Naive thymus-derived CD8-positive, alpha-beta T cell (primary cell): ENCODE measurements at regions not wholly inside any gene's neighbourhood (a gene's known extent, or its start where the extent isn't known, plus 50 kb on each side); places are given as distances from the start of the nearest gene placed in this dataset.

Experiments used
- ATAC-seq, 2 donors: fragments of 150-1000 bp; cut with Tn5 transposase in 1 of 2; sonication (Bioruptor Pico), chemical (Tn5 transposase) in 1 of 2; 1 replicate in 1 of 2; 2 replicates in 1 of 2; pipeline ENCODE4 v1.10.0; 2021; ENCODE audit warnings: mild to moderate bottlenecking in 2 of 2, moderate library complexity in 2 of 2
- POLR2A ChIA-PET: fragments of 350-600 bp; sonication (Branson Sonifier 250); formaldehyde crosslinking; loops from one replicate; lab custom pipeline; 2021; ENCODE audit warnings: antibody characterized with exemption; lab: Charles Lee
- DNase-seq, 10 donors: peaks; one replicate each; pipeline versions ENCODE4 v3.0.0 to v3.0.0-alpha.2; 2020 to 2022
- H3K27ac Mint-ChIP-seq, 10 donors: one replicate each; pipeline ENCODE4 v1.8.0; 2020 to 2022; ENCODE audit warnings: mild to moderate bottlenecking in 10 of 10, mixed read lengths in 10 of 10, moderate library complexity in 4 of 10, inconsistent platforms in 1 of 10
- H3K27me3 Mint-ChIP-seq, 5 donors: one replicate each; pipeline ENCODE4 v1.8.0; 2021 to 2022; ENCODE audit warnings: mixed read lengths in 5 of 5
- H3K36me3 Mint-ChIP-seq, 3 donors: one replicate each; pipeline ENCODE4 v1.8.0; 2020 to 2022; ENCODE audit warnings: mixed read lengths in 3 of 3, mild to moderate bottlenecking in 2 of 3, inconsistent platforms in 1 of 3
- H3K4me1 Mint-ChIP-seq, 4 donors: one replicate each; pipeline ENCODE4 v1.8.0; 2021 to 2022; ENCODE audit warnings: mixed read lengths in 4 of 4
- H3K4me3 Mint-ChIP-seq, 10 donors: one replicate each; pipeline ENCODE4 v1.8.0; 2020 to 2022; ENCODE audit warnings: mild to moderate bottlenecking in 10 of 10, mixed read lengths in 10 of 10, moderate library complexity in 6 of 10, inconsistent platforms in 1 of 10
- H3K9me3 Mint-ChIP-seq, 9 donors: one replicate each; pipeline ENCODE4 v1.8.0; 2020 to 2022; ENCODE audit warnings: mixed read lengths in 9 of 9, mild to moderate bottlenecking in 3 of 9, inconsistent platforms in 1 of 9, moderate library complexity in 1 of 9

DNA sequence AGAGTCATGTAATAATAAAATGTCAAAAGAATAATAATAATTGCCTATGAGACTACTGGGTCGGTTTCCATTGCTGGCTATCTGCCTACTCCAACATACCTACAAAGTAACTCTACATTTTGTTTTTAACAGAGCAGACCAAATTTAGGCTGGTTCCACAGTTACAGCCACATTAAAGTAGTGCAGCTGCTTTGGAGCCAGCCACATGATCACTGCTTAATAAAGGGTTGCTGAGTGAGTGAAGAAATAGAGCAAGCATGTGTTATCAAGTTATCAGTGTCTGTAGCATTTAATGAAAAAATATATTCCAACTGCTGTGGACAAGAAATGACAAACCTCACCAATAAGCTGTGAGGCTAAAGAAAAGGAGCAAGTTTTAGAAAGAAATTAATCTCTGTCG is 782.3 kb downstream of the PCDH18 start:
- no peak overlapping the region for H3K4me3 Mint-ChIP-seq
- POLR2A ChIA-PET = no interaction called here
- DNase-seq (no peak), ATAC-seq (no peak)
- peaks cover 0 to 4% (median 0%) of the 10 kb centered on the region in 9 donors for H3K9me3 Mint-ChIP-seq
- no peaks in the 10 kb centered on the region for H3K4me1 Mint-ChIP-seq
- H3K27ac Mint-ChIP-seq = no peak overlapping the region
- H3K27me3 Mint-ChIP-seq = no peaks in the 10 kb centered on the region
- H3K36me3 Mint-ChIP-seq = no peaks in the 10 kb centered on the region

DNA sequence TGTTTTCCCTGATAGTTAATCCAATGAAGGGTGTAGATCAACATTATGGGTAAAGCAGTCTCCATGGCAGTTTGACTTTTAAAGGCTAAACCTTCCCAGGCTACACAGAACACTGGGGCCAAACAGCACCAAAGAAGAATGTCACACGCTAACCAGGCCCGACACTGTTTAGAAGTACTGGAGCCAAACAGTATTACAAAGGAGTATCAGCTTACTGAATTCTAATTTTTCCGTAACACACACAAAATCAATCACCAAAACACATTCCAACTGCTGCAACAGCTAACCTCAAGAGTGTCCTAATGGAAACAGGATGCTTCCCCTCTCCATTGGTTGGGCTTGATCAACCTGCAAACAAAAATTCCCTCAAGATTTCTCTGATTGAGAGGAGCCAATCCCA is 783.5 kb downstream of the PCDH18 start:
- POLR2A ChIA-PET = no interaction called here
- ATAC-seq = no peak
- Mint-ChIP-seq H3K9me3 (peaks cover 0 to 5% (median 1%) of the 10 kb centered on the region in 9 donors), H3K4me3 (no peak overlapping the region), H3K4me1 (no peaks in the 10 kb centered on the region), H3K27me3 (no peaks in the 10 kb centered on the region), H3K27ac (no peak overlapping the region), H3K36me3 (no peaks in the 10 kb centered on the region)
- DNase-seq = no peak

DNA sequence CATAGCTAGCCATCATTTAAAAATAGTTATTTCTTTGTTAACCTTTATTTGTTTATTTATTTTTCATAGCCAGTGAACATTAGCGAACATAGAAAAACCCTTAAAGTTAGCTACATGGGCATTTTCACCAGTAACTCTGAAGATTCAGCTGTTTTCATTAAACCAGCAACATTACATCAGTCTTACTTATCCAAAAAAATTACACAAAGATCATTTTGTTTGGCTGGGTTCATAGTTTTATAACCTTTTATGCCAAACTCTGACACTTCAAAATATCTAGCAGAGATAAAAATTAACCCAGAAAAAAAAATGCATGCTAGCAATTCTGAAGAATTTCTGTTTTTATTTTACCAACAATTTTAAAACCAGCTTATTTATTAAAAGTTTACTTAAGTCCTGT is 784.1 kb downstream of the PCDH18 start:
- H3K4me3 Mint-ChIP-seq = no peak overlapping the region
- DNase-seq (no peak), ATAC-seq (no peak)
- POLR2A ChIA-PET = no interaction called here
- H3K27me3 Mint-ChIP-seq = no peaks in the 10 kb centered on the region
- H3K27ac Mint-ChIP-seq = no peak overlapping the region
- no peaks in the 10 kb centered on the region for H3K4me1 Mint-ChIP-seq
- no peaks in the 10 kb centered on the region for H3K36me3 Mint-ChIP-seq
- H3K9me3 Mint-ChIP-seq = peaks cover 0 to 11% (median 2%) of the 10 kb centered on the region in 9 donors

DNA sequence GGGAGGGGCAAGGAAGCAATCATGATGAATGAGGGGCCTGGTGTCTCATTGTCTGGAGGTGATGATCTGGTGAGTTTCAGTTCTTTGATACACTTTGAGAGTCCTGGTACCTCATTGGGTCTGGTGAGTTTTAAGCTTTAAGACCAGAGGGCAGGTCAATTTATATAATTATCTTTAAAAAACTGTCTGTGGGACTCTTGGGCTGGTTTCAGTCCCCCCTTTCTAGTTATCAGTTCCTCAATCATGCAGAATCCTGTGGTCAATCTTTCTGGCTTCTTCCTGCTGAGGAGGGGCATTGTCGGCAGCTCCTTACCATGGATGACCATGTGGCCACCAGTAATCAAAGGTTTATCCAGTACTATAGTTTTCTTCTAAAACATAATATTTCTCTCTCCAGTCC is 789.1 kb downstream of the PCDH18 start:
- DNase-seq (no peak), ATAC-seq (no peak)
- no peaks in the 10 kb centered on the region for H3K36me3 Mint-ChIP-seq
- no peaks in the 10 kb centered on the region for H3K27me3 Mint-ChIP-seq
- H3K27ac Mint-ChIP-seq = no peak overlapping the region
- POLR2A ChIA-PET = no interaction called here
- no peak overlapping the region for H3K4me3 Mint-ChIP-seq
- peaks cover 0 to 18% (median 4%) of the 10 kb centered on the region in 9 donors for H3K9me3 Mint-ChIP-seq
- no peaks in the 10 kb centered on the region for H3K4me1 Mint-ChIP-seq

DNA sequence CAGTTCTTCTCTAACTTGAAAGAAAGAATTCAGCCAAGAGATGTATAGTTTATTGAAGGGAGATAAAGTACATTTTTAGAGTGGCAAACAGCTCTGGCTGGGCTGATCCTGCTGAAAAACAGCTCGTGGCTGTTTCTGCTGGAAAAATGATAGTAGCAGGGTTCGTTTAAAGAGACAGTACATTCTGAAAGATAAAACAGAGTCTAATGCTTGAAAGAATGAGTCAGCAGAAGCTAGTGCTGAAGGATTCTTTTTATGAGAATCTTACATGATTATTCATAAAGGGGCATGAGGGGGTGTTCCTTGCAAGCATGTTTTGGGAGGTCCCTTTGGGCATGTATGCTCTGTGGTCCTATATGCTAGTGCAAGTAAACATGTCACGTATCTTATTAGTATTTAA is 790.0 kb downstream of the PCDH18 start:
- Mint-ChIP-seq H3K27ac (no peak overlapping the region), H3K4me3 (no peak overlapping the region), H3K9me3 (peaks cover 0 to 18% (median 4%) of the 10 kb centered on the region in 9 donors), H3K4me1 (no peaks in the 10 kb centered on the region), H3K27me3 (no peaks in the 10 kb centered on the region), H3K36me3 (no peaks in the 10 kb centered on the region)
- ATAC-seq (no peak), DNase-seq (no peak)
- POLR2A ChIA-PET = no interaction called here

DNA sequence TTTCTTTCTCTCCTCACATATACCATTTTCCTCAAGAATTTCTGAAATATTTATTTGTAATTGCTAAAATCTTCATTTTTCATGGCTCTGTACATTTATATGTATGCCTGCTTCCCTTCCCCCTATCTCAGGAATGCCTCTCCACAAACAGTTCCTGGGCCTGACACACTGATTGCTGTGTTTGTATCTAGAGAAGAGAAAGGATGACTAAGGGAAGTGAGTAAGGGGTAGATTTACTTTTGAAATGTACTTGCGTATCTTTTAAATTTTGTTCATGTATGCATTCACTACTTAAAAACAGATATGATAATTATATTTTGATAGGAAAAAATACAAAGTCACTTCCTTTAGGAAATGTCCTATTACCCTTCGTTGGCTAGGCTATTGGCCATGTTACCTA is 790.8 kb downstream of the PCDH18 start:
- ATAC-seq (no peak), DNase-seq (no peak)
- H3K4me1 Mint-ChIP-seq = no peaks in the 10 kb centered on the region
- H3K27ac Mint-ChIP-seq = no peak overlapping the region
- H3K27me3 Mint-ChIP-seq = no peaks in the 10 kb centered on the region
- POLR2A ChIA-PET = no interaction called here
- no peaks in the 10 kb centered on the region for H3K36me3 Mint-ChIP-seq
- H3K4me3 Mint-ChIP-seq = no peak overlapping the region
- H3K9me3 Mint-ChIP-seq = peaks cover 0 to 18% (median 4%) of the 10 kb centered on the region in 9 donors

DNA sequence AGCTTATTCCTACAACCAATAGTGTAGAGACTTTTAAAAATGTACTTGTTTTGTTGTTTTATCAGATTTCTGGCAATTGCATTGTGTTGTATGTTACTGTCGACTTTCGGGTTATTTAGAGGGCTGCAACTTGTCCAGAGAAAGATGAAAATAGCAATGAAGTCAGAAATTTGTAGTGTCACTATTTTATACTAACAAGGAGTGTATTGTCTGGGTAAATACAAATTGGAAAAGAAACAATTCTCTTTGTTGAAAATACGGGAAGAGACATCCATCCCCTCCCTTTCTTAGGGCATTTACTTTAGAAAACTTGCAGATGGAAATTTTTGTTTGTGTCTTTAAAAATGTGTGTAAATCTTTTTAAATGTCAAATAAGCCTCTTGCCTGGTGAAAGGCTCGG is 792.0 kb downstream of the PCDH18 start:
- Mint-ChIP-seq H3K27ac (no peak overlapping the region), H3K4me1 (no peaks in the 10 kb centered on the region), H3K27me3 (no peaks in the 10 kb centered on the region), H3K4me3 (no peak overlapping the region), H3K36me3 (no peaks in the 10 kb centered on the region), H3K9me3 (peaks cover 0 to 18% (median 4%) of the 10 kb centered on the region in 9 donors)
- no peak for DNase-seq
- POLR2A ChIA-PET = no interaction called here
- ATAC-seq = no peak

DNA sequence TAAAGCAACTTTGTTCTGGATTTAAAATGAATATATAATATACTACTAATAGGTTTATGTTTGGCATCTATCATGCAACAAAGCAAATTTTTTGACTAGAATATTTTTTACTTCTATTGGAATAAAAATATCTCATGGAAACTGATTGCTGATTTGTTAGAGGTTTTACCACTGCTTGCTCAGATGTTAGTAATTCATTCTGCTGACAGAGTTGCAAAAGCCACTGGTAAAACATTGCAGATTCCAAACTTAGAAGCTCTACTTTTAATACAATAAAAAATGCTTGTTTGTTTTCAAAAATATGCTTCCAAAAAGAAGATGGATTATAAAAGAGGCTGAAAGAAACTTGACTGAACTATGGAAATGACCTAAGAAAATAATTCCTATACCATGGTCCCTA is 795.2 kb downstream of the PCDH18 start:
- H3K27me3 Mint-ChIP-seq = no peaks in the 10 kb centered on the region
- no peak for DNase-seq
- H3K4me3 Mint-ChIP-seq = no peak overlapping the region
- no peaks in the 10 kb centered on the region for H3K4me1 Mint-ChIP-seq
- no peak for ATAC-seq
- peaks cover 0 to 16% (median 3%) of the 10 kb centered on the region in 9 donors for H3K9me3 Mint-ChIP-seq
- no peaks in the 10 kb centered on the region for H3K36me3 Mint-ChIP-seq
- POLR2A ChIA-PET = no interaction called here
- no peak overlapping the region for H3K27ac Mint-ChIP-seq

DNA sequence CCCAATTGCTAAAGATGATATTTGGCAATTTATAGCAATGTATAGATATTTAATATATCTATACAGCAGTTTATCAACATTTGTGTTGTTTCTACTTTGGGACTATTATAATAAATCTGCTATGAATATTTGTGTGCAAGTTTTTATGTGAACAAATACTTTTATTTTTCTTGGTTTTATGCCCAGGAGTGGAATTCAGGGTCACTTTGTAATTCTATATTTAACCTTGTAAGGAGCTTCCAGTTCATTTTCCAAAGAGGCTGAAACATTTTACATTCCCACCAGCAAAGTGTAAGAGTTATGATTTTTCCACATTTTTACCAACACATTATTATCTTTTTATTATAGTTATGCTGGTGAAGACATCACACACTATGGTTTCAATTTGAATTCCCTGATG is 801.3 kb downstream of the PCDH18 start:
- ATAC-seq (no peak), DNase-seq (no peak)
- H3K27me3 Mint-ChIP-seq = no peaks in the 10 kb centered on the region
- H3K36me3 Mint-ChIP-seq = no peaks in the 10 kb centered on the region
- no peak overlapping the region for H3K27ac Mint-ChIP-seq
- H3K9me3 Mint-ChIP-seq = peaks cover 0 to 19% (median 0%) of the 10 kb centered on the region in 9 donors
- POLR2A ChIA-PET = no interaction called here
- no peak overlapping the region for H3K4me3 Mint-ChIP-seq
- H3K4me1 Mint-ChIP-seq = no peaks in the 10 kb centered on the region

DNA sequence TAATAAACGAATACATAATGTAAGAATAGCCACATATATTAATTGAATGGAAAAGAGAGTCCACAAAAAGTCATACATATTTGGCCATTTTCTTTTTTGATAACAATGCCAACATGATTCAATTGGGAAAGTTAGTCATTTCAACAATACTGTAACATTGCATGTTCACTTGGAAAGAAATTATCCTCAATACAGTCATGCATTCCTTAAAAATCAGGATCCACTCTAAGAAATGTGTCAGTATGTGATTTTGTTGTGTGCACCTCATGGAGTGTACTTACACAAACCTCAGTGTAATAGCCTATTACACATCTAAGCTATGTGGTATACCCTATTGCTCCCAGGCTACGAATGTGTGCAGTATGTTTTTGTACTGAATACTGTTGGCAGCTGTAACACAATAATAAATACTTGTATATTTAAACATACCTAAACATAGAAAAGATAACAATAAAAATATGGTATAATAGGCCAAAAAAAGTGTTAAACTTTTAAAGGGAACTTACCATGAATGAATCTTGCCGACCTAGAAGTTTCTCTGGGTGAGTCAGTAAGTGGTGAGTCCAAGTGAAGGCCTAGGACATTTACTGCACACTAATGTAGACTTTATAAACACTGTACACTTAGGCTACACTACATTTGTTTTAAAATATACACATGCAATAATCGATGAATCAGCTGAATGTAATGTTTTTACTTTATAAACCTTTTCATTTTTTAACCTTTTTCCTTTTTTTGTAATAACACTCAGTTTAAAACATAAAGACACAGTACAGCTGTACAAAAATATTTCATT is 806.8 kb downstream of the PCDH18 start:
- POLR2A ChIA-PET = no interaction called here
- Mint-ChIP-seq H3K4me1 (no peaks in the 10 kb centered on the region), H3K27me3 (no peaks in the 10 kb centered on the region), H3K27ac (no peak overlapping the region), H3K4me3 (no peak overlapping the region), H3K9me3 (peaks cover 0 to 22% (median 3%) of the 10 kb centered on the region in 9 donors), H3K36me3 (peaks cover 0 to 9% (median 0%) of the 10 kb centered on the region in 3 donors)
- no peak for DNase-seq
- no peak for ATAC-seq

DNA sequence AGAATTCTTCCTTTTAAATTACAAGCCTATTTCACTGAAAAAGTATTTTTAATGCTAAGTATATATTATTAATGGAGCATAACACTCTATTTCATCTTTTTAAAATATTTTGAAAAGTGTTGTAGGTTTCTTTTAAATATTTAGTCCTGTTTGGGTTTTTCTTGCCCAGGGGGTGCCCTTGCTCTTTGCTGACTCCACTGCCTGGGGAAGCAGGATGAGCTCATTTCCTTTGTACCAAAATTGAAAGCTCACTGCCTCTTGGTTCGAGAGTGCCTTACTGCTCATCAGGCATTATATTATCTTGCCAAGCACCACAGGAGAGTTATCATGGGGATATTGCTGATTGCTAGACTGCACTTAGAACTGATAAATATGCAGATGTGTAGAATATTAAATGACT is 819.2 kb downstream of the PCDH18 start:
- Mint-ChIP-seq H3K27ac (no peak overlapping the region), H3K27me3 (no peaks in the 10 kb centered on the region), H3K4me3 (no peak overlapping the region), H3K36me3 (no peaks in the 10 kb centered on the region), H3K9me3 (peaks cover 0 to 13% (median 2%) of the 10 kb centered on the region in 9 donors), H3K4me1 (no peaks in the 10 kb centered on the region)
- ATAC-seq (no peak), DNase-seq (no peak)
- POLR2A ChIA-PET = no interaction called here

DNA sequence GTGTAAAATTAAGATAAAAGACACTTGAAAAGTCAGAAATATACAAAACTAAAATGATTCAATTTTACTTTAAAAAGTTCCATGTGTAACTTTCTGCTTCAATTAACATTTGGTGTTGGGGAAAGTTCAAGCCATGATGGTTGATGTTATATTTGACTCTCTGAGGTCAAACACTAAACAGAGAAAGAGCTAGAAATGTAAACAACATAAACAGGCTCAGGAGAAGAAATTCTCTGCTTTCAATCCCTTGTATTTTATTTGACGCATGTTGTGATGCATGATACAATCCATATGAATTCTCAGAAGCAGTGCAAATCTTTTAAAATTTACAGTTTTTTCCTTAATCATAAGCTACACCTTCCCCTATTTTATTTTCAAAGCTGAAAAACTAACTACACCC is 822.4 kb downstream of the PCDH18 start:
- no peaks in the 10 kb centered on the region for H3K27me3 Mint-ChIP-seq
- no peaks in the 10 kb centered on the region for H3K4me1 Mint-ChIP-seq
- peaks cover 0 to 9% (median 0%) of the 10 kb centered on the region in 9 donors for H3K9me3 Mint-ChIP-seq
- ATAC-seq (no peak), DNase-seq (no peak)
- H3K27ac Mint-ChIP-seq = no peak overlapping the region
- POLR2A ChIA-PET = no interaction called here
- H3K36me3 Mint-ChIP-seq = no peaks in the 10 kb centered on the region
- H3K4me3 Mint-ChIP-seq = no peak overlapping the region

DNA sequence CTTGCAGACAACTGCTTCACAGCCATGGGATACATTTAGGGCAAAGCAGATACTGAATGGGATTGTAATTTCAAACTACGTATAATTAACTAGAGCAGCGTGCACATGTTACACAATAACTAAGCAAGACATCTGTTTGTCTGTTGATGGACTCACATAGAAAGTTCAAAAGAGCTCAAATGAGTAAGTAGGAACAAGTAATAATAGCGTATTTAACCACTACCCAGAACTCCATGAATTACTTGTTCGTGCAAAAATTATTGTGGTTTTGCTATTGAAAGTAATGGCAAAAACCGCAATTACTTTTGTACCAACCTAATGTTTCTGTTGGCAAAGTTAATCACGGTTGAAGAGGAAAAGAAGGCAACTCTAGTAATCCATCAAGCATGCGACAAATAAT is 825.4 kb downstream of the PCDH18 start:
- no peaks in the 10 kb centered on the region for H3K4me1 Mint-ChIP-seq
- no peak overlapping the region for H3K4me3 Mint-ChIP-seq
- POLR2A ChIA-PET = no interaction called here
- DNase-seq (no peak), ATAC-seq (no peak)
- no peaks in the 10 kb centered on the region for H3K36me3 Mint-ChIP-seq
- no peak overlapping the region for H3K27ac Mint-ChIP-seq
- H3K27me3 Mint-ChIP-seq = no peaks in the 10 kb centered on the region
- H3K9me3 Mint-ChIP-seq = peaks cover 0 to 6% (median 0%) of the 10 kb centered on the region in 9 donors

DNA sequence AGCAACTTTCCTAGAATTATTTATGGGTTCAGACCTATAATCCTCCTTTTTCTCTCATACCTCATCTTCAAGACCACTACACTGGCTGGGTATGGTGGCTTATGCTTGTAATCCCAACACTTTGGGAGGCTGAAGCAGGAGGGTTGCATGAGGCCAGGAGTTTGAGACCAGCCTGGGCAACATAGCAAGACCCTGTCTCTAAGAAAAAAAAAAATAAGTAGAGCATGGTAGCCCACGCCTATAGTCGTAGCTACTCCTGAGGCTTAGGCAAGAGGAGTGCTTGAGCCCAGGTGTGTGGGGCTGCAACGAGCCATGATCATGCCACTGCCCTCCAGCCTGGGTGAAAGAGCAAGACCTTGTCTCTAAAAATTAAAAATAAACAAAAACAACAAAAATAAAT is 832.4 kb downstream of the PCDH18 start:
- no peaks in the 10 kb centered on the region for H3K27me3 Mint-ChIP-seq
- H3K4me1 Mint-ChIP-seq = no peaks in the 10 kb centered on the region
- no peaks in the 10 kb centered on the region for H3K36me3 Mint-ChIP-seq
- no peak overlapping the region for H3K27ac Mint-ChIP-seq
- H3K9me3 Mint-ChIP-seq = peaks cover 0 to 9% (median 0%) of the 10 kb centered on the region in 9 donors
- H3K4me3 Mint-ChIP-seq = no peak overlapping the region
- POLR2A ChIA-PET = no interaction called here
- ATAC-seq = no peak
- DNase-seq = no peak
